ENCODE measurements at regions not wholly inside any gene's neighbourhood (a gene's known extent, or its start where the extent isn't known, plus 50 kb on each side); places are given as distances from the start of the nearest gene placed in this dataset.

DNA sequence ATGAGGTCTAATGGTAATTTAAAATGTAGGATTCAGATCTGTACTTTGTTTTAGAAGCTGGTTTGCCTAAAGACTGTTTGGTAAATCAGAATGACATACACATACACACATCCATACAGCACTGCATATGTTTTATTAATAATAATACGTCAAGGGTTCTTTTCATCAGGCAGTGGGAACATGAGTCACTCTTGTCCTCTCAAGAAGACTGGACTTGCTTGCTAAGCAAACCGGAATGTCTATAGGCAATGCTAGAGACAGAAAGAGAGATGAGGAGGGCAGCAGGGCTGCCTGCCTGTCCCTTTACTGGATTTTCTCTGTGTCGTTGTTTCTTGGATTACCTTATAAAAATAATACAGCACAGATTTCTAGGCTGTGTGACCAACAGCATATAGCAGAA is 119.1 kb upstream of the GALNT2 start:
- H3K4me1 ChIP-seq = no peaks in the 10 kb centered on the region
- H3K9me3 ChIP-seq = no peaks in the 10 kb centered on the region
- H3K27me3 ChIP-seq = no peaks in the 10 kb centered on the region
- no peak for DNase-seq (ENCODE audit: low spot score)
- no peak for TF ChIP-seq CTCF (IDR thresholded peaks at IDR 0.05)
- H3K4me3 ChIP-seq = no peak overlapping the region
- no peak overlapping the region for H3K27ac ChIP-seq
- H3K36me3 ChIP-seq = no peaks in the 10 kb centered on the region

DNA sequence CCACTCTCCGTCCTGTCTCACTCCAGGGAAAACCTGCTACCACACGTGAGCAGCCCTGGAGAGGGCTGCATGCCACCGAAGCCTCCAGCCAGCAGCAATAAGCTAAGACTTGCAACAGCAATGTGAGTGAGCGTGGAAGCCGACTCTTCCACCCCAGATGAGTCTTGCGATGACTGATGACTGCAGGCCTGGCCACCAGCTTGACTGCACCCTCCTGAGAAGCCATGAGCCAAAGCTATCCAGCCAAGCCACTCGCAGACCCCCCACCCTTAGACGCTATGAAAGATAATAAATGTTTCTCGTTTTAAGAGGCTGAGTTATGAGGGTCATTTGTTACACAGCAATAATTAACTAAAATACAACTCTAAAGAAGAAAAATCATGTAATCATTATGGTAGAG is 118.6 kb upstream of the GALNT2 start:
- H3K36me3 ChIP-seq = no peaks in the 10 kb centered on the region
- no peak overlapping the region for H3K4me3 ChIP-seq
- no peak for TF ChIP-seq CTCF (IDR thresholded peaks at IDR 0.05)
- no peak overlapping the region for H3K27ac ChIP-seq
- H3K9me3 ChIP-seq = no peaks in the 10 kb centered on the region
- no peak for DNase-seq (ENCODE audit: low spot score)
- no peaks in the 10 kb centered on the region for H3K27me3 ChIP-seq
- H3K4me1 ChIP-seq = no peaks in the 10 kb centered on the region

GRCh38 chr1:229949500-229949899 is 117.5 kb upstream of the GALNT2 start:
- H3K9me3 ChIP-seq = no peaks in the 10 kb centered on the region
- no peak for DNase-seq (ENCODE audit: low spot score)
- no peaks in the 10 kb centered on the region for H3K36me3 ChIP-seq
- TF ChIP-seq CTCF (IDR thresholded peaks at IDR 0.05) = no peak
- no peak overlapping the region for H3K4me3 ChIP-seq
- H3K27me3 ChIP-seq = no peaks in the 10 kb centered on the region
- H3K4me1 ChIP-seq = no peaks in the 10 kb centered on the region
- H3K27ac ChIP-seq = no peak overlapping the region

- no peak overlapping the region for H3K27ac ChIP-seq
- H3K36me3 ChIP-seq = no peaks in the 10 kb centered on the region
- no peak overlapping the region for H3K4me3 ChIP-seq
- H3K4me1 ChIP-seq = no peaks in the 10 kb centered on the region
- no peak for TF ChIP-seq CTCF (IDR thresholded peaks at IDR 0.05)
- no peak for DNase-seq (ENCODE audit: low spot score)
- no peaks in the 10 kb centered on the region for H3K9me3 ChIP-seq
- no peaks in the 10 kb centered on the region for H3K27me3 ChIP-seq
Measured at GRCh38 chr1:229950020-229950419, 117.0 kb upstream of the GALNT2 start.

DNA sequence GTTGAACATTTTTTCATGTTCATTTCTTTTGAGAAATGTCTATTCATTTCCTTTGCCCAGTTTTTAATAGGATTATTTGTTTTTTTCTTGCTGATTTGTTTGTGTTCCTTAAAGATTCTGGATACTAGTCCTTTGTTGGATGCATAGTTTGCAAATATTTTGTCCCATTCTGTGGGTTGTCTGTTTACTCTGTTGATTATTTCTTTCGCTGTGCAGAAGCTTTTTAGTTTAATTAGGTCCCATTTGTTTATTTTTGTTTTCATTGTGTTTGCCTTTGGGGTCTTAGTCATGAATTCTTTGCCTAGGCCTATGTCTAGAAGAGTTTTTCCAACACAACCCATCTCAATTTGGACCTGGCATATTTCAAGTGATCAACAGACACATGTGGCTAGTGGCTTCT is 116.1 kb upstream of the GALNT2 start:
- Histone ChIP-seq H3K4me1 (no peaks in the 10 kb centered on the region), H3K36me3 (no peaks in the 10 kb centered on the region), H3K9me3 (no peaks in the 10 kb centered on the region), H3K27me3 (no peaks in the 10 kb centered on the region), H3K27ac (no peak overlapping the region), H3K4me3 (no peak overlapping the region)
- DNase-seq (ENCODE audit: low spot score) = no peak
- TF ChIP-seq CTCF (IDR thresholded peaks at IDR 0.05) = no peak

GRCh38 chr1:229951856-229952534 is 115.0 kb upstream of the GALNT2 start:
- Histone ChIP-seq H3K27ac (no peak overlapping the region), H3K27me3 (no peaks in the 10 kb centered on the region), H3K4me3 (no peak overlapping the region), H3K9me3 (no peaks in the 10 kb centered on the region), H3K36me3 (no peaks in the 10 kb centered on the region), H3K4me1 (no peaks in the 10 kb centered on the region)
- no peak for DNase-seq (ENCODE audit: low spot score)
- TF ChIP-seq CTCF (IDR thresholded peaks at IDR 0.05) = no peak

All from right atrium auricular region (tissue), 2 donors.